LNCAP (cell line): ENCODE measurements at regions not wholly inside any gene's neighbourhood (a gene's known extent, or its start where the extent isn't known, plus 50 kb on each side); places are given as distances from the start of the nearest gene placed in this dataset.

Experiments
- TF ChIP-seq, protein P1 (sequence below): fragments of 450-650 bp; IDR thresholded peaks from 2 replicates; pipeline ENCODE4 v1.5.1; 2017; ENCODE audit warnings: mild to moderate bottlenecking

GRCh38 chr4:12211636-12212035 lies 782.9 kb upstream of the HS3ST1 start:
- TF ChIP-seq, protein P1, sequence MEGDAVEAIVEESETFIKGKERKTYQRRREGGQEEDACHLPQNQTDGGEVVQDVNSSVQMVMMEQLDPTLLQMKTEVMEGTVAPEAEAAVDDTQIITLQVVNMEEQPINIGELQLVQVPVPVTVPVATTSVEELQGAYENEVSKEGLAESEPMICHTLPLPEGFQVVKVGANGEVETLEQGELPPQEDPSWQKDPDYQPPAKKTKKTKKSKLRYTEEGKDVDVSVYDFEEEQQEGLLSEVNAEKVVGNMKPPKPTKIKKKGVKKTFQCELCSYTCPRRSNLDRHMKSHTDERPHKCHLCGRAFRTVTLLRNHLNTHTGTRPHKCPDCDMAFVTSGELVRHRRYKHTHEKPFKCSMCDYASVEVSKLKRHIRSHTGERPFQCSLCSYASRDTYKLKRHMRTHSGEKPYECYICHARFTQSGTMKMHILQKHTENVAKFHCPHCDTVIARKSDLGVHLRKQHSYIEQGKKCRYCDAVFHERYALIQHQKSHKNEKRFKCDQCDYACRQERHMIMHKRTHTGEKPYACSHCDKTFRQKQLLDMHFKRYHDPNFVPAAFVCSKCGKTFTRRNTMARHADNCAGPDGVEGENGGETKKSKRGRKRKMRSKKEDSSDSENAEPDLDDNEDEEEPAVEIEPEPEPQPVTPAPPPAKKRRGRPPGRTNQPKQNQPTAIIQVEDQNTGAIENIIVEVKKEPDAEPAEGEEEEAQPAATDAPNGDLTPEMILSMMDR = no peak

- TF ChIP-seq, protein P1 = no peak
Measured at GRCh38 chr4:12207396-12207795, 778.7 kb upstream of the HS3ST1 start.

DNA sequence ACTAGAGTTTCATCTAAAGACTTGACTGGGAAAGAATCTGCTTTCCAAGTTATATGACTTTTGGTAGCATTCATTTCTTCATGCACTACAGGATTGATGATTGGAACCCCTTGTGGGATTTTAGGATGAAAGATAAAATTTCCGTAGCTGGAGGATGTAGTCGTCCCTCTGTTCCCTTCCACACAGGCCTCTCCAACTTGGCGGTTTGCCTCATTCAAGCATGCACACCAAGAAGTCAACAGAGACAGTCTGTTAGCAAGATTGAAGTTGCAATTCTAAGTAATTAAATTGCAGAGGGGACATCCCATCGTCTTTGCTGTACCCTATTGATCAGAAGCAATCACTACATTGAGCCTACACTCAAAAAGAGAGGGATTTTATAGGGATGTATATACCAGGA lies 777.4 kb upstream of the HS3ST1 start:
- TF ChIP-seq, protein P1 = no peak

DNA sequence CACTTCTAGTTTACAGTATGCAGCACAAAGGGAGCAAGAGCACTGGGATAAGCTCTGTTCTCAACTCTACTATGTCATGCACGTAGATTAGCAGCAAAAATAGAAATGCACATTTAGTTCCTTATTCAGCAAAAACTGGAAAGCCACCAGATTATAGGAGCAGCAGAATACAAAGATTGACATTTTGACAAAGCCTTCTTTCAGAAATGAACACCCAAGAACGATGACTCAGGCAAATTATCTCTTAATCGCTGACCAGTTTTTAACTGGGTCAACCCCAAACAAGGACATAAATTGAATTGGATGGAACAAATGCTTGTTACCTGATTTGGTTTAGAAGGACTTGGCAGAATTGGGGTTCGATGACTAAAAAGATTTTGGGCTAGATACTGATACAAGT lies 775.3 kb upstream of the HS3ST1 start:
- TF ChIP-seq, protein P1 = no peak

- TF ChIP-seq, protein P1 = no peak
Measured at GRCh38 chr4:12200226-12200625, 771.5 kb upstream of the HS3ST1 start.

DNA sequence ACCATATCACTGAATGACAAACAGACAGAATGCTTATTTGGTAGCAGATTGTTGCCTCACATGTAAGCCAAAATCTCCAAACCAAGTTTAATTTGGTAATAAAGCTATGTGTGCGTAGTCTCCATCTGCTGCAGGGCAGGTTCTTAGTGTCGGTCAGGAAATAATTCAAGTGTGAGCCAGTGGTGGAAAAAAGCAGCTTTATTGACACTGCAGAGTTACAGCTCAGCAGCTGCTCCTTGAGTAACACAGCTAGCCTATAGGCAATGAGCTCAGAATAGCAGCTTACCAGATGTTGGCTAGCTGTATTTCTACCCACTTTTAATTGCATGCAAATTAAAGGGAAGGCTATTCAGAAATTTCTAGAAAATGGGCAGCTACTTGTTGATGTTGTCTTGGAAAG lies 757.8 kb upstream of the HS3ST1 start:
- TF ChIP-seq, protein P1 = no peak

DNA sequence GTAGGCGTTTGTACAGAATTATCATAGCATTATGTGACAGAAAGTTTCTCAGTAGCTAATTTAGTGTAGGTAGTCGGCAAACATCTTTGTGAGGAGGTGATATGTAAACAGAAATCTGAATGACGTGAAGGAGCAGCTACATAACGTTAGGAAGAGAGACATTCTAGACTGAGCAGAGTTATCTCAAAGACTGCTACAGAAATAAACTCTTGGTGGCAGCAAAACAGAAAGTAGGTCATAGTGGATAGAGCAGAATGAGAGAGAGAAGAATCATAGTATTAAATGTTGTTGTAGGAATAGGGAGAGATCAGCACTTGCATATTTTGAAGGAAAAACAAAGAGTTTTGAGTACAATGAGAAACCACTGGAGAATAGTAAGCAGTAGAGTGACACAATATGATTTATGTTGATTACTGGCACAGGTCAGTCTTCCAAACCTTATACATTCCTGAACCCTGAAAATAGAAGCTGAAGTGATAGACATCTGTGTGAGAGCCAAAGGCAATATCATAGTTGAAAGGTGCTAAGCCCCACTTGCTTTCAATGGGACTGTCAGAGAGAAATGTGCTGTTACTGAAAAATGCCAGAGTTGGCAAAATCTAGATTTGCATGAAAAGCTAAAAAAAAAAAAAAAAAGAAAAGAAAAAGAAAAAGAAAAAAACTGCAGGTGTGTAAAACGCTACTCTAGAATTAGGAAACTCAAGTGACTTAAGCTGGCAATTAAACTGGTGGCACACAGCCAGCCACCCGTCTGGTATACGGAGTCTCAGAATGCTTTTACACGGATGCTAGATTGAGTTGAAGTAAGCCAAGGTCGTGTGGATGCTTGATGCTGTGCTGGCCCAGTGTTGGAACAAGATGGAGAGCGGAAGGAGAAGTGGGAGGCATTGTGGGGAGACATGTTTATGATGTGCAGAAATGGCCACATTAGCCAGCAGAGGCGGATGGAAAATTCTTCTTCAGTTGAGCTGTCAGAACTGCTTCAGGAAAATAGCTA lies 750.2 kb upstream of the HS3ST1 start:
- TF ChIP-seq, protein P1 = no peak
